ENCODE measurements at regions not wholly inside any gene's neighbourhood (a gene's known extent, or its start where the extent isn't known, plus 50 kb on each side); places are given as distances from the start of the nearest gene placed in this dataset.

DNA sequence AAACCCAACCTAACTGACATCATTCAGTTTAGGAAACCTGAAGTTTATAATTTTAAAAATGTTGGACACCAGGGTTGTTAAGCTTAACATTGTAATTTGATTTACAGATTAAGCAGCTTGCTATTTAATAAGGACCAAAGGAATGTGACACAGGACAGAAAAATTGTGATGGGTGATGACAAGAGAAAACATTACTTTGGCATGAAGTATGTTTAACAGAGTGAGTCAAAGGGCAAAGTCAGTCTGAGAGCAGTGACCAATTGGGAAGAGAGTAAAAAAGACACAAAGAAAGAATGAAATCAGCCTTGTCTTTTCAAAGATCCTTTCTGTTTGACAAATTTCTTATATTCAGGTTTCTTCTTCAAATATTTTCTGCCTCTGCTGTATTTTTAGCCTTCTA, 1301.6 kb downstream of the SI start:
- TF ChIP-seq, protein P1, sequence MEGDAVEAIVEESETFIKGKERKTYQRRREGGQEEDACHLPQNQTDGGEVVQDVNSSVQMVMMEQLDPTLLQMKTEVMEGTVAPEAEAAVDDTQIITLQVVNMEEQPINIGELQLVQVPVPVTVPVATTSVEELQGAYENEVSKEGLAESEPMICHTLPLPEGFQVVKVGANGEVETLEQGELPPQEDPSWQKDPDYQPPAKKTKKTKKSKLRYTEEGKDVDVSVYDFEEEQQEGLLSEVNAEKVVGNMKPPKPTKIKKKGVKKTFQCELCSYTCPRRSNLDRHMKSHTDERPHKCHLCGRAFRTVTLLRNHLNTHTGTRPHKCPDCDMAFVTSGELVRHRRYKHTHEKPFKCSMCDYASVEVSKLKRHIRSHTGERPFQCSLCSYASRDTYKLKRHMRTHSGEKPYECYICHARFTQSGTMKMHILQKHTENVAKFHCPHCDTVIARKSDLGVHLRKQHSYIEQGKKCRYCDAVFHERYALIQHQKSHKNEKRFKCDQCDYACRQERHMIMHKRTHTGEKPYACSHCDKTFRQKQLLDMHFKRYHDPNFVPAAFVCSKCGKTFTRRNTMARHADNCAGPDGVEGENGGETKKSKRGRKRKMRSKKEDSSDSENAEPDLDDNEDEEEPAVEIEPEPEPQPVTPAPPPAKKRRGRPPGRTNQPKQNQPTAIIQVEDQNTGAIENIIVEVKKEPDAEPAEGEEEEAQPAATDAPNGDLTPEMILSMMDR (IDR thresholded peaks at IDR 0.05; ENCODE audit: control extremely low read depth, extremely low read depth), result no peak
- H3K36me3 ChIP-seq (ENCODE audit: control insufficient read depth in 4 of 4, insufficient read depth in 4 of 4, low read length in 4 of 4), result no peaks in the 10 kb centered on the region
- no peak overlapping the region for H3K4me3 ChIP-seq
- DNase-seq (no peak), ATAC-seq (ENCODE audit: insufficient read depth, low FRiP score) (no peak)
- no peak overlapping the region for H3K9ac ChIP-seq (ENCODE audit: insufficient read depth in 1 of 2, low read length in 2 of 2)
- peaks cover 0 to 3% (median 0%) of the 10 kb centered on the region in 4 donors for H3K9me3 ChIP-seq (ENCODE audit: control insufficient read depth in 4 of 4, insufficient read depth in 3 of 4, low read length in 3 of 4)
- H3K27me3 ChIP-seq (ENCODE audit: control insufficient read depth in 3 of 3, insufficient read depth in 3 of 3, low read length in 2 of 3), result no peaks in the 10 kb centered on the region
- H3K4me1 ChIP-seq (ENCODE audit: control insufficient read depth in 5 of 5, insufficient read depth in 5 of 5, low read length in 5 of 5), result no peaks in the 10 kb centered on the region
- H3K27ac ChIP-seq (ENCODE audit: low read depth in 1 of 2, low read length in 1 of 2), result no peak overlapping the region

DNA sequence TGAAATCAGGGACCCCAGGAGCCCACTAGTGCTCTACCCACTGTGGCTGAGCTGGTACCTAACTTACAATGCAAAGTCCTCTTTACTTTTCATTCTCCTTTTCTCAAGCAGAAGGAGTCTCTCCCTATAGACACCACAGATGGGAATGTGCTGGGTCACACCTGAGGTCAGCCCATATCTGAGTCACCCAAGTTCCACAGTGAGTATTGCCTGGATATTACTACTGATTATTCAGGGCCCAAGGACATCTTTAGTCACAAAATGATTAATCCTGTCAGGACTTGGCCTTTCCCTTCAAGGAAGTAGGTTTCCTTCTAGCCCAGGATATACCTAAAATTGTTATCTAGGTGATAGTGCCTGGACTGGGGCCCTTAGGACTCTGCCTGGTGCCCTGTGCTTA, 1305.2 kb downstream of the SI start:
- no peak for ATAC-seq (ENCODE audit: insufficient read depth, low FRiP score)

GRCh38 chr3:163768048-163768447, 1310.2 kb downstream of the SI start:
- Histone ChIP-seq H3K9ac (ENCODE audit: insufficient read depth in 1 of 2, low read length in 2 of 2) (no peak overlapping the region), H3K27ac (ENCODE audit: low read depth in 1 of 2, low read length in 1 of 2) (no peak overlapping the region), H3K4me3 (no peak overlapping the region), H3K36me3 (ENCODE audit: control insufficient read depth in 4 of 4, insufficient read depth in 4 of 4, low read length in 4 of 4) (no peaks in the 10 kb centered on the region), H3K27me3 (ENCODE audit: control insufficient read depth in 3 of 3, insufficient read depth in 3 of 3, low read length in 2 of 3) (no peaks in the 10 kb centered on the region), H3K9me3 (ENCODE audit: control insufficient read depth in 4 of 4, insufficient read depth in 3 of 4, low read length in 3 of 4) (peaks cover 0 to 3% (median 0%) of the 10 kb centered on the region in 4 donors), H3K4me1 (ENCODE audit: control insufficient read depth in 5 of 5, insufficient read depth in 5 of 5, low read length in 5 of 5) (no peaks in the 10 kb centered on the region)
- ATAC-seq (ENCODE audit: insufficient read depth, low FRiP score) (no peak), DNase-seq (no peak)
- TF ChIP-seq, protein P1 (IDR thresholded peaks at IDR 0.05; ENCODE audit: control extremely low read depth, extremely low read depth), result no peak

More for the DNA sequence above, 1305.2 kb downstream of the SI start:
- H3K27me3 ChIP-seq (ENCODE audit: control insufficient read depth in 3 of 3, insufficient read depth in 3 of 3, low read length in 2 of 3), result no peaks in the 10 kb centered on the region
- no peak overlapping the region for H3K27ac ChIP-seq (ENCODE audit: low read depth in 1 of 2, low read length in 1 of 2)
- no peaks in the 10 kb centered on the region for H3K4me1 ChIP-seq (ENCODE audit: control insufficient read depth in 5 of 5, insufficient read depth in 5 of 5, low read length in 5 of 5)
- H3K4me3 ChIP-seq, result no peak overlapping the region
- no peak for DNase-seq
- H3K36me3 ChIP-seq (ENCODE audit: control insufficient read depth in 4 of 4, insufficient read depth in 4 of 4, low read length in 4 of 4), result no peaks in the 10 kb centered on the region
- peaks cover 0 to 3% (median 0%) of the 10 kb centered on the region in 4 donors for H3K9me3 ChIP-seq (ENCODE audit: control insufficient read depth in 4 of 4, insufficient read depth in 3 of 4, low read length in 3 of 4)
- TF ChIP-seq, protein P1 (IDR thresholded peaks at IDR 0.05; ENCODE audit: control extremely low read depth, extremely low read depth), result no peak
- no peak overlapping the region for H3K9ac ChIP-seq (ENCODE audit: insufficient read depth in 1 of 2, low read length in 2 of 2)

GRCh38 chr3:163766112-163766511, 1312.2 kb downstream of the SI start:
- ATAC-seq (ENCODE audit: insufficient read depth, low FRiP score) (no peak), DNase-seq (no peak)
- Histone ChIP-seq H3K27ac (ENCODE audit: low read depth in 1 of 2, low read length in 1 of 2) (no peak overlapping the region), H3K4me3 (no peak overlapping the region), H3K9ac (ENCODE audit: insufficient read depth in 1 of 2, low read length in 2 of 2) (no peak overlapping the region), H3K36me3 (ENCODE audit: control insufficient read depth in 4 of 4, insufficient read depth in 4 of 4, low read length in 4 of 4) (no peaks in the 10 kb centered on the region), H3K9me3 (ENCODE audit: control insufficient read depth in 4 of 4, insufficient read depth in 3 of 4, low read length in 3 of 4) (peaks cover 0 to 3% (median 0%) of the 10 kb centered on the region in 4 donors), H3K4me1 (ENCODE audit: control insufficient read depth in 5 of 5, insufficient read depth in 5 of 5, low read length in 5 of 5) (no peaks in the 10 kb centered on the region), H3K27me3 (ENCODE audit: control insufficient read depth in 3 of 3, insufficient read depth in 3 of 3, low read length in 2 of 3) (no peaks in the 10 kb centered on the region)
- TF ChIP-seq, protein P1 (IDR thresholded peaks at IDR 0.05; ENCODE audit: control extremely low read depth, extremely low read depth), result no peak

Measured in lung (tissue), 11 donors.